ENCODE measurements at regions not wholly inside any gene's neighbourhood (a gene's known extent, or its start where the extent isn't known, plus 50 kb on each side); places are given as distances from the start of the nearest gene placed in this dataset.
"Not testable (repeated sequence)": the region's sequence is repeated elsewhere in the genome, so short reads cannot be mapped to it uniquely, and the experiment has no call there.

DNA sequence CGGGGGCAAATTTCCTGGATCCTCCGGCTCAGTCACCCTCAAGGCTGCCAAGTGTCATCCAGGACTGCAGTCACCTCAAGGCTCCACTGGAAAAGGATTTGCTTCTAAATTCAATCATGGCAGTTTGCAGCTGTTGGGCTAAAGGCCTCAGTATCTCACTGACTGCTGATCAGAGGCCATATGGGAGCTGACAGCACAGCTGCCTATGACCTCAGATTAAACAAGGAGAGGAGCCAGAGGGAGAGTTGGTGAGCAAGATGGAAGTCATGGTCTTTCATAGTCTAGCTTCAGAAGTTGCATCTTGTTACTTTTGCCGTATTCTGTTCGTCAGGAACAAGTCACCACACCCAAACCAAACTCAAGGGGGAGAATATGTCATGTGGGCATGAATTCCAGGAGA, 849.7 kb downstream of the UQCRFS1 start:
- no peak for DNase-seq
- H3K27ac ChIP-seq = no peak overlapping the region
- no peak for ATAC-seq
- H3K27me3 ChIP-seq = no peaks in the 10 kb centered on the region
- in situ Hi-C loops (cut with MboI; ENCODE audit: low sequenced_read_pairs in 4 of 4) = no loop called here
- no peaks in the 10 kb centered on the region for H3K36me3 ChIP-seq
- TF ChIP-seq, protein P1, sequence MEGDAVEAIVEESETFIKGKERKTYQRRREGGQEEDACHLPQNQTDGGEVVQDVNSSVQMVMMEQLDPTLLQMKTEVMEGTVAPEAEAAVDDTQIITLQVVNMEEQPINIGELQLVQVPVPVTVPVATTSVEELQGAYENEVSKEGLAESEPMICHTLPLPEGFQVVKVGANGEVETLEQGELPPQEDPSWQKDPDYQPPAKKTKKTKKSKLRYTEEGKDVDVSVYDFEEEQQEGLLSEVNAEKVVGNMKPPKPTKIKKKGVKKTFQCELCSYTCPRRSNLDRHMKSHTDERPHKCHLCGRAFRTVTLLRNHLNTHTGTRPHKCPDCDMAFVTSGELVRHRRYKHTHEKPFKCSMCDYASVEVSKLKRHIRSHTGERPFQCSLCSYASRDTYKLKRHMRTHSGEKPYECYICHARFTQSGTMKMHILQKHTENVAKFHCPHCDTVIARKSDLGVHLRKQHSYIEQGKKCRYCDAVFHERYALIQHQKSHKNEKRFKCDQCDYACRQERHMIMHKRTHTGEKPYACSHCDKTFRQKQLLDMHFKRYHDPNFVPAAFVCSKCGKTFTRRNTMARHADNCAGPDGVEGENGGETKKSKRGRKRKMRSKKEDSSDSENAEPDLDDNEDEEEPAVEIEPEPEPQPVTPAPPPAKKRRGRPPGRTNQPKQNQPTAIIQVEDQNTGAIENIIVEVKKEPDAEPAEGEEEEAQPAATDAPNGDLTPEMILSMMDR (IDR thresholded peaks at IDR 0.05 in 4 of 5, conservative IDR thresholded peaks at IDR 0.05 in 1 of 5) = no peak
- TF ChIP-seq POLR2A (IDR thresholded peaks at IDR 0.05) = no peak
- H3K4me1 ChIP-seq = no peaks in the 10 kb centered on the region
- intact Hi-C loops (cut with DNase I; ENCODE audit: low total_unique reads) = no loop called here
- no peaks in the 10 kb centered on the region for H3K9me3 ChIP-seq
- H3K4me3 ChIP-seq = no peak overlapping the region

DNA sequence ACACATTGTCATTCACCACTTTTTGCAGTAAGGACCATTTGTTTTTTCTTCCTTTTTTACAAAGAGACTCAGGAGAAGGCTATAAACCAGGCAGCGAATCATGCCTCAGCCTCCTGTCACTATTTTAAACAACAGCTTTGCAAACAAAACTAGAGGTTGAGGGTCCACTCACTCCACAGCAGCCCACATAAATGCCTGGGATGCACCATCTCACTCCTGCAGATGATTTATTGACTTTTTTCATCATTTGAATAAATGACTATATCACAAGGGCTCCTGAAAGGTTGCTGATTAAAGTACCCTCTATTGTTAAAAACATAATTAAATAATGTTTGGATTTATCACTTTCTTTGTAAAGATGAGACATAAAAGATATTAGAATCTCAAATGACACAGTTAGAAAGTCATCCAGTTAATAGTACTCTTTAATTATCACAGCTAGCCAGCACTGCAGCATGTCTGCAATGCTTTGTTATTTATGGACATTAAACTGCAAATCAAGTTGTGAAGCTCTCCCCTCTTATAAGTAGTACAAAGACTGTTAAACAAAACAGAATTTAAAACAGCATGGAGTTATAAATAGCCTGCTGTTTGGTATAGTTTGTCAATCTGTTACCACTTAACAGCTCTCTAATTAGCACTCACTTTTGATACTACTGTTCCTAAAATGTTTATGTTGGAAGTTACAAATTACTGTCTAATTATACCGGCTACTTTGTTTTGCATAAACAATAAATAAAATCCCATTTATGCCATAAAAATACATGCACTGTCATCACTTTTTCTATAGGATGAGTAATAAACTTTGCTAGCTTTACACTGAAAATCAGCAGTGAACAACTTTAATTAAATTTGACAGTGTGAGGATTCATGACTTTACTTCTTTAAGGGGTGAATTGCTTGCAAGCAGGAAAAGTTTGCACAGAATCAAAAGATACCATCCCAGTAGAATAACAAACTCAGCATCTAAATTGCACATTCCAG, 853.2 kb downstream of the UQCRFS1 start:
- no peak for ATAC-seq
- no peaks in the 10 kb centered on the region for H3K9me3 ChIP-seq
- intact Hi-C loops (cut with DNase I; ENCODE audit: low total_unique reads) (no loop called here), in situ Hi-C loops (cut with MboI; ENCODE audit: low sequenced_read_pairs in 4 of 4) (no loop called here)
- H3K4me1 ChIP-seq = no peaks in the 10 kb centered on the region
- TF ChIP-seq, protein P1 (IDR thresholded peaks at IDR 0.05 in 4 of 5, conservative IDR thresholded peaks at IDR 0.05 in 1 of 5) = no peak
- no peak for TF ChIP-seq POLR2A (IDR thresholded peaks at IDR 0.05)
- DNase-seq = no peak
- H3K36me3 ChIP-seq = no peaks in the 10 kb centered on the region
- no peaks in the 10 kb centered on the region for H3K27me3 ChIP-seq
- H3K4me3 ChIP-seq = no peak overlapping the region
- no peak overlapping the region for H3K27ac ChIP-seq

DNA sequence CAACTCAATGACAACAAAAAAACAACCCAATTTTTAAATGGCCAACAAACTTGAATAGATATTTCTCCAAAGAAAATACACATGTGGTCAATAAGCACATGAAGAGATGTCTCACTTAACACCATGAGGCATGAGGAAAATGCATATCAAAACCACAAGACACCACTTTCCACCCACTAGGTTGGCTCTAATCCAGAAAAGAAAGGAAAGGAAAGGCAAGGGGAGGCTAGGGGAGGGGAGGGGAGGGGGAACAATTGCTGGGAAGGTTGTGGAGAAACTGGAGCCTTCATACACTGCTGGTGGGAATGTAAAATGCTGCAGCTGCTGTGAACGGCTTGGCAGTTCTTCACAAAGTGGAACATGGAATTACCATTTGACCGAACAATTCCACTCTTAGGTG, 854.3 kb downstream of the UQCRFS1 start:
- Histone ChIP-seq H3K36me3 (no peaks in the 10 kb centered on the region), H3K27me3 (no peaks in the 10 kb centered on the region), H3K4me3 (no peak overlapping the region), H3K27ac (no peak overlapping the region), H3K4me1 (no peaks in the 10 kb centered on the region), H3K9me3 (no peaks in the 10 kb centered on the region)
- no peak for ATAC-seq
- no peak for TF ChIP-seq POLR2A (IDR thresholded peaks at IDR 0.05)
- TF ChIP-seq, protein P1 (IDR thresholded peaks at IDR 0.05 in 4 of 5, conservative IDR thresholded peaks at IDR 0.05 in 1 of 5) = no peak
- intact Hi-C loops (cut with DNase I; ENCODE audit: low total_unique reads) = no loop called here
- in situ Hi-C loops (cut with MboI; ENCODE audit: low sequenced_read_pairs in 4 of 4) = no loop called here
- DNase-seq = no peak

DNA sequence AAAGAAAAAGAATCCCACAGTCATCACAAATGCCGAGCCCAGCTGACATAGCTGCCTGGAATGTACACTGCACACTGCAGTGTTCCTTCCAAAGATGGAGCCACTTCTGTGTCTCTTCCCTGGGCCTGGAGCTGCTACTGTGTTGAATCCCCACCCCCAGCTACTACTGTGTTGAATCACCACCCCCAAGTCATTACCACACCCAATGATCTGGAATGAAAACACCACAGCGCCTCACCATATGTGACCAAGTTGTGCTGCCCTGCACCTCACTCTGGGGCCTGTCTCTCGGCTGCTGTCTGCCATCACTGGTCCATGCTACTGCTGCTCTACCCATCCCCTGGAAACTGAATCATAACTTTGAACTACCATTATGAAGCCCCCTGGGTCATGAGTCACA, 861.2 kb downstream of the UQCRFS1 start:
- no peak for TF ChIP-seq POLR2A (IDR thresholded peaks at IDR 0.05)
- TF ChIP-seq, protein P1 (IDR thresholded peaks at IDR 0.05 in 4 of 5, conservative IDR thresholded peaks at IDR 0.05 in 1 of 5) = no peak
- in situ Hi-C loops (cut with MboI; ENCODE audit: low sequenced_read_pairs in 4 of 4) = no loop called here

DNA sequence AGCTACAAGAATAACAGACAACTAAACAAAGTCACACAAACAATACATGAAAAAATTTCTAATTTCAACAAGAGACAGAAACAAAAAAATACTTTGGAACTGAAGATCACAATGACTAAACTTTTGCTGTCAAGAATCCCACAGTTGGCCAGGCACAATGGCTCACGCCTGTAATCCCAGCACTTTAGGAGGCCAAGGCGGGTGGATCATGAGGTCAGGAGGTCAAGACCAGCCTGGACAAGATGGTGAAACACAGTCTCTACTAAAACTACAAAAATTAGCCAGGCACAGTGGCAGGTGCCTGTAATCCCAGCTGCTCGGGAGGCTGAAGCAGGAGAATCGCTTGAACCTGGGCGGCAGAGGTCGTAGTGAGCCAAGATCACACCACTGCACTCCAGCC, 861.6 kb downstream of the UQCRFS1 start:
- DNase-seq; in situ Hi-C loops (cut with MboI; ENCODE audit: low sequenced_read_pairs in 4 of 4); H3K4me1 ChIP-seq; H3K9me3 ChIP-seq; ATAC-seq; H3K27ac ChIP-seq; H3K4me3 ChIP-seq; H3K36me3 ChIP-seq; intact Hi-C loops (cut with DNase I; ENCODE audit: low total_unique reads); H3K27me3 ChIP-seq: not testable (repeated sequence)

More for the DNA sequence above, 861.2 kb downstream of the UQCRFS1 start:
- H3K4me1 ChIP-seq = no peaks in the 10 kb centered on the region
- H3K4me3 ChIP-seq = no peak overlapping the region
- H3K27me3 ChIP-seq = no peaks in the 10 kb centered on the region
- DNase-seq (no peak), ATAC-seq (no peak)
- no peaks in the 10 kb centered on the region for H3K9me3 ChIP-seq
- no peaks in the 10 kb centered on the region for H3K36me3 ChIP-seq
- no peak overlapping the region for H3K27ac ChIP-seq
- intact Hi-C loops (cut with DNase I; ENCODE audit: low total_unique reads) = no loop called here

Data from gastrocnemius medialis (tissue), 4 donors.